Midbrain (tissue), 1 donor: ENCODE measurements at regions not wholly inside any gene's neighbourhood (a gene's known extent, or its start where the extent isn't known, plus 50 kb on each side); places are given as distances from the start of the nearest gene placed in this dataset.
"Not testable (repeated sequence)": the region's sequence is repeated elsewhere in the genome, so short reads cannot be mapped to it uniquely, and the experiment has no call there.

Experiments used
- DNase-seq: peaks from one replicate; lab custom pipeline; 2025; lab: John Stamatoyannopoulos, UW

DNA sequence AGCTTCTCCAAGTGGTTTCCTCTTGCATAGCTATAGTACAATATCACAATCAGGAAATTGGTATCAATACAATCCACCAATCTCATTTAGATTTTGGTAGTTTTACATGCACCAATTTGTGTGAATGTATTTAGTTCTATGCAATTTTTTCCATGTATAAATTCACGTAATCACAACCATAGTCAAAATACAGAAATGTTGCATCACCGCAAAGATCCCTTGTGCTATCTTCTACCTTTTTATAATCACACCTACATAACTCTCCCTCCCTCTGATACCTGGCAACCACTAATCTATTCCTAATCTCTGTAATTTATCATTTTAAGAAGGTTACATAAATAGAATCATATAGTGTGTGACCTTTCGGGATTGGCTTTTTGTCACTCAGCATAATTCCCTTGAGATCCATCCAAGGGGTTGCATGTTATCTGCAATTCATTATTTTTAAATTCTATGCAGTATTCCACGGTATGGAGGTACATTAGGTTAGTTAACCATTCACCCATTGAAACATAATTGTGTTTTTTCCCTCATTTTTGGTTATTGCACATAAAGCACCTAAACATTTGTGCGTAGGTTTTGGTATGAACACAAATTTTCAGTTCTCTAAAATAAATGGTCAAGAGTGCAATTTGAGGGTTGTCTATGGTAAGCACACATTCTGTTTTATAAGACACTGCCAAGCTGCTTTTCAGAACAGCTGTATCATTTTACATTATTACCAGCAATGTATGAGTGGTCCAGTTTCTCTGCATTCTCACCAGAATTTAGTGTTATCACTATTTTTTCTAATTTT lies 95.1 kb upstream of the SLC22A23 start:
- DNase-seq = no peak

DNA sequence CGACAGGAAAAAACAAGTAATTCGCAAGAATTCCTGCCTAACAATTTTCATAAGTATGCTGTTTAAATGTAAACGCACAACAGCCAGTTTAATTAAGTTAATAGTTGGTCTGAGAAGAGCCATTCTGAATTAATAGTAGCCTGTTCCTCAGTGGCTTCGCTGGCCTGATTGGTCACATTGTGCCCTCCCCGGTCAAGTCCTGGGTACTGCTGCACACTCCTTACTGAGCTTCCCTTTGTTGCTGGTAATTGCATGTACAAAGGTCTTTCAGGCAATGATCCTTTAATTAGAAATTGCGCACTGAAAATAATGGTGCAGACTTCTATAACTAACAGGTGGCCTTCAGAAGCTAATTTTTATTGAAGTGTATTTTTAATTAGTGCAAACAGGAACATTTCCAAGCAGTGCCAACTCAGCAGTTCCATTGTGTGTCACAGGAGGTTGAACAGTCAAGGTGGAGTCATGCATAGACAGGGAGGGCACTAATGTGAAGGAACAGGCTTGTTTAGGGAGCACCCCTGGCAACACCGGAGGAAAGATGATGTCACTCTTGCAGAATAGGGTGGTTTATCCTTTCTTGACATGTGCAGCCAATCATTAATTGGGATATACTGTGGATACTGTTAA lies 92.6 kb upstream of the SLC22A23 start:
- no peak for DNase-seq

DNA sequence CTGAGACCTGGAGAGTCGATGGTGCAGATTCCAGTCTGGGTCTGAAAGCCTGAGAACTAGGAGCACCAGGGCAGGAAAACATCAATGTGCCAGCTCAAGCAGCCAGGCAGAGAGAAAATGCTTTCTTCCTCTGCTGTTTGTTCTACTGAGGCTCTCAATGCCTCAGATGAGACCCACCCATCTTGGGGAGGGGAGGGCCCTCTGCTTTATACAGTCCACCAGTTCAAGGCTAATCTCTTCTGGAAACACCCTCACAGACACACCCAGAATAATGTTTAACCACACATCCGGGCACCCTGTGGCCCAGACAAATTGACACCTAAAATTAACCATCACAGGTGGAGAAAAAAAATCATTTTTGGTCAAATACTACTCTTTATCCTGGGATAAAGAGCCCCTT lies 89.3 kb upstream of the SLC22A23 start:
- DNase-seq = no peak

DNA sequence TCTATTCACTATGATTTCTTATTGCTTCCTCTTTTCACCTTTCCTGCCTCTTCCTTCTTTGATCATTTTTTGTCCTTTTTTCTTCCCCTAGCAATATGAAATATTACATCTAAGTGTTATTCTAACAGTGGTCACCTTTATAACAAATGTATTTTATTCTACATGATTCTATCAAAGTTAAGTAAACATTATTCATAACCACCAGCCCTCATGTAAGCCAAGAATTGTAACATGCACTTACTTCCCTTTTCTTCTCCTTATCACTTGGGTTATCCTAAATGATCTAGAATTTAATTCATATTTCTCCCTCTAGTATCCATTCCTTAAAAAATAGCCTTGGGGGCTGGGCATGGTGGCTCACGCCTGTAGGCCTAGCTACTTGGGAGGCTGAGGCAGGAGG lies 88.3 kb upstream of the SLC22A23 start:
- no peak for DNase-seq

DNA sequence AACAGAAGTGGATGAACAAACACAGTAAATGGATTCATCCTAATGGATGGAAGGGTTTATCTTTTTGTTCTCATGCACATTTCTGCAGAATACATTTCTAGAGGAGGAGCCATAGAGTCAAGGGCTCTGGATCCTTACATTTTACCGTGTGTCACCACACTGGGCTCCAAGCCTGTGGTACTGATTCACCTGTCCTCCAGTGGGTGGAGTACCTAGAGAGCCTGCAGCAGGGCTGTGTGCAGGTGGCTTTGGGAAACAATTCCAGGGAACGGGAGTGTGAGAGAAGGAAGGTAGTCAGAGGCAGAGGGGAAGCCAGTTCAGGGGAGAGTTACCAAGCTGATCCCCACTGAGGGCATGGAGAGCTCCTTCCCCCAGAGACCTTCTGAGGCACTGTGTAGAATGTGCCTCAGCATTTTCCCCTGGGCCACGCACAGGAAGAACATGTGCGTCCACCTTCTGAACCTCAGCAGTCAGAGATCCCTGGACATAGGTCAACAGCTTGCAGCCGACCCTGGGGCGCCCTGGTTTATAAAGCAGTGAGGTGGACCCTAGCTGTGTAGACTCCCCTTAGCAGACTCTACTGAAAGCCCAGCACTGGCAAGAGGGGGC lies 85.3 kb upstream of the SLC22A23 start:
- DNase-seq = no peak

DNA sequence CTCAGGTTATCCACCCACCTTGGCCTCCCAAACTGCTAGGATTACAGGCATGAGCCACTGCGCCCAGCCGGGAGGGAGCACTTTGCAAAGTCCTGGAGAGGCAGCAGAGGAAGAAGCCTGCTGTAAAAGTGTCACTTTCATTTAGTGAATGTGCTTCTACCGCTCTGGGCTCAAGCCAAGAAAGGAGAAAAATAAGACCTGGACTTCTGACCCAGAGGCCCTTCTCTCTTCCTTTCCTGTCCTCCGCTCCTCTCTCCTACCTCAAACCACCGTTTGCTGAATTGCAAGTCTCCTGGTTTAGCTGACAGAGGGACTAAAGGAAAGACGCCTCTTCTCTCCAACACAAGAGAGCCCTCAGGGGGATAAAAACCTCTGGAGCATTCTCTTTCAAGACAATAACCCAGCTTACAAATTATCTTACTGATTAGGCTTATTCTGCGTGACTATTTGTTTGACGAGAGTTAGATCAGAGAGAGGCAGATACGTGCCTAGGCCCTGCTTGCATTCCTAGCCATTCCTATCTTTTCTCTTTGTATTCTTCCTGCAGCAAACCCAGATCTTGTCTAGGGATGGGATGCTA lies 84.2 kb upstream of the SLC22A23 start:
- no peak for DNase-seq

DNA sequence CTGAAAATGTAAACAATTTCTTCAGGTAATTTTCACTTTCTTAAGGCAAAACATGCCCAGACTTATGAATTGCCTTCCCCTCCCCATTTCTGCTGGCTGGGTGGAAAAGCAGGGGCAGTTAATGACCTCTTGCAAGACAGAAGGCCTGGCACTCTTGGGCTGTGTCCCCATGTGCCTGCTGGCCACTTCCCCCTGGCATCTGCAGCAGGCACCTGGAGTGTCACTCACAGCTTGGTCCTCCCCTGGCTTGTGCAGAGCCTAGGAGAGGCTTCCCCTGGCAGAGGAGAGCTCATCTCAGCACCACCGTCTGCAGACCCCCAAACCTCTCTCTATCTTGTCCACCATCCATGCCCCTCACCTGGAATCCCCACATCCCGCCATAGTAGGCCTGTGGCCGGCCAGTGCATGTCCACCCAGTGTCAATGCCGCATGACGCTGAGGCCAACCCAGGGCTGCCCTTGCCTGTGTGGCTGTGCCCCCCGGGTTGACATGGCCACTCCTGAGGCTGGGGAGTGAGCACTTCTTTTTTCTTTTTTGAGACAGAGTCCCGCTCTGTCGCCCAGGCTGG lies 83.5 kb upstream of the SLC22A23 start:
- no peak for DNase-seq

DNA sequence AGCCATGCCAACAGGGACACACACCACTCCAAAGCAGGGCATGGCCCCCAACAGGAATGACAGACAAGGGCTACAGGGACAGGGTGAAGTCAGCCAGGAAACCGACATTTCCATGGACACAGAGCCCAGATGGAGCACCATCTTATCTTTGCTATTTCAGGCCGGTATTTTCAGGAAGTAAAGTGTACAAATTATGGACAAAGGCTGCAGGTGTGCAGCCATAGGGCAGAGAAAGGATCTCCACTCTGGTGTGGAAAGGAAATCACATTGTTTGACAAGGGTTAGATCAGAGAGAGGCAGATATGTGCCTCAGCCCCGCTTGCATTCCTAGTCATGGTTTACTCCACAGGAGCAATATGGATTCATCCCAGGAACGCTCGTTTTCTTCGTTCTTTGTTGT lies 81.7 kb upstream of the SLC22A23 start:
- DNase-seq = no peak

DNA sequence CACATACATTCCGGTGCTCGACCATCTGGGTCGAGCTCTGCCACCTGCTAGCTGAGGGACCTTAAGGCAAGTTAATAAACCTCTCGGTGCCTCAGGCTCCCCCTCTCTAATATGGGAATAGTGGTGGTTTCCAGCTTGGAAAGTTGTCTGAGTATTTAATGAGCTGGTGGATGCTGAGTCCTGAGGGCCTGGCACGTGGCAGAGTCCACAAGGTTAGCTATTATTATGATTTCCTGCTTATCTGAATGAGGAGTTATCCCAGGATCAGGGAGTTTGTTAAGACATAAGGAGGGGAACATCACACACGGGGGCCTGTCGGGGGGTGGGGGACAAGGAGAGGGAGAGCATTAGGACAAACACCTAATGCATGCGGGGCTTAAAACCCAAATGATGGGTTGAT lies 80.1 kb upstream of the SLC22A23 start:
- DNase-seq = no peak

DNA sequence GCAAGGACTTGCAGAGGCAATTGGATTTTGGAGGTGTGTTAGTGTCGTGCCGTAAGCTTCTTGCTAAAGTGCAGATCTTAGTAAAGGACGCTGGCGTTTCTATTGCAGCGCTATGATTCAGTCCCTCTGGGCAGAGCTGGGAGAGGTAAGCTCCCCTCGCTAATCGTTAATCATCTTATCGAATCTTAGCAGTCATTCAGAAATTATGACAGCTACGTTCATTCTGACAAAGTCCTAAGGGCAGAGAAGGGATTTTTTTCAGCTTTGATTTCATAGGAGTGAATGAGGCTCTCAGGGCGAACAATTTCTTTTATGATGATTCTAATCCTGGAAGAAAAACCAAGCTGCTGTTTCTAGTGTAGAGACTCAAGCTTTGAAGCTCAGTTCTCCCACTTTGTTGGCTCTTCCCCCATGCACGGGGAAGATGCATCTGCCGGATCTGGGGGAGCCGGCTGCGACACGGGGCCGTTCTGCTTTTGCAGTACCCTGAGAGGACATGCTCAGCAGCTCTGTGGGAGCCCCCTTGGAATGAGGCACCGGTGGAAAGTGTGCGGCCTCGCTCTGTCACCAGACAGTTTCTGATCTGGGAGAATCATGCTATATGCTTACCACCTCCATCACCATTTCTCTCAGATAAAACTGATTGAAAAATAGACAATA lies 79.1 kb upstream of the SLC22A23 start:
- no peak for DNase-seq

DNA sequence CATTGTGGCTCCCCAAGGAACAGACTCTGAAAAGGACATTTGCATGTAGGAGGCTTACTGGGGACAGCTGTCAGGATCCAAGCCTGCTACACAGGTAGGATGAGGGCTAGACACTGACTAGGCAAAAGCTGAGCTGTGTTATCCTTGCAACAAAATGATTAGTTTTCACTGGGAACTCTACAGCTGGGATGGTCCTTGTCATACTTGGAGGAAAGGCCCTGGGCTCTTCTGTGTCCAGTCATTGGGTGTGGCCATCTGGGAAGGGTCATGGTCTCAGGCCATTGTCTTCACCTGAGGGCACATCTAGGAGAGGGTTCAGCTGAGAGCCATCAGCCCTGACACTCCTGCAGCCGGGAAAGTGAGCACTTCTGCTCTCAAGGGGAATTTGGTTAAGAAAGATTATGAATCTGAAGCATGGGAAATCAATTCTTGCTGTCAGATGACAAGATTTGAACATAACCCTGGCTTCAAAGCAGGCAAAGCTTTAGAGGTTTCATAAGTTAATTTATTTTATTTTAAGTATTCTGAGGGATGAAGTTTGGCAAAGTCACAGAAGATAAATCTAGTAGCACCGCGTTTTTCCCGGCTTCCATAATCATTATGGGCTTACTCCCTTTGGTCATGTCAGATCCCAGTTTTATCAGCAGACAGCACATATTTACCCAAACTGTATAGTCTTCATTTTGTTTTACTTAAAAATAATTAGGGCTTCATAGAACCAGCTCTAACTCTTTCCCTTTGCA lies 78.4 kb upstream of the SLC22A23 start:
- DNase-seq = no peak

DNA sequence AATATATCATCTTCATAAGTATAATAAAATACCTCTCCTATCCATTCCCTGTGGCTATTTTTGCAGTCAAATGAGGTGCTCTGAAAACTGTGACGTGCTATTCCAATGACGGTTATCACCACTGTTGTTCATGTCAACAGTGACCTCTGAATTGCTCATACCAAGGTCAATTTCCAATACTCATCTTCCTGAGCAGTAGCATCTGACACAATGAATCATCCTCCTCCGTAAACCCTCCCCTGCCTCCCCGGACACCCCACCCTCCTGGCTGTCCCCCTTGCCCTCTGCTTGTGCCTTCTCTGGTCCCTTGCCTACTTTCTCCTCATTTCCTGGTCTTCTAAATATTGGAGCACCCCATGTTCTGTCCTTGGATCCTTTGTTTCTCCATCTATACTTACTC lies 77.7 kb upstream of the SLC22A23 start:
- DNase-seq = no peak

DNA sequence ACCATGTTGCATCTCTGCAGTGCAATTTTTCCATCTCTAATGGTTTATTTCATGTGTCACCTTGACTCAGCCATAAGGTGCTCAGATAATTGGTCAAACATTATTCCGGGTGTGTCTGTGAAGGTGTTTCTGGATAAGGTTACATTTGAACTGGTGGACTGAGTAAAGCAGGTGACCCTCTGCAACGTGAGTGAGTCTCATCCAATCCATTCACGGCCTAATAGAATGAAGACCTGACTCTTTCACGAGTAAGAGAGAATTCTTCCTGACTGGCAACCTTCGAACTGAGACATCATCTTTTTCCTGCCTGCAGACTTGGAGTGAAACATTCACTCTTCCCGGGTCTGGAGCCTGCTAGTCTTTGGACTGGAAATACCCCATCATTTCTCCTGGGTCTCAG lies 77.1 kb upstream of the SLC22A23 start:
- no peak for DNase-seq

DNA sequence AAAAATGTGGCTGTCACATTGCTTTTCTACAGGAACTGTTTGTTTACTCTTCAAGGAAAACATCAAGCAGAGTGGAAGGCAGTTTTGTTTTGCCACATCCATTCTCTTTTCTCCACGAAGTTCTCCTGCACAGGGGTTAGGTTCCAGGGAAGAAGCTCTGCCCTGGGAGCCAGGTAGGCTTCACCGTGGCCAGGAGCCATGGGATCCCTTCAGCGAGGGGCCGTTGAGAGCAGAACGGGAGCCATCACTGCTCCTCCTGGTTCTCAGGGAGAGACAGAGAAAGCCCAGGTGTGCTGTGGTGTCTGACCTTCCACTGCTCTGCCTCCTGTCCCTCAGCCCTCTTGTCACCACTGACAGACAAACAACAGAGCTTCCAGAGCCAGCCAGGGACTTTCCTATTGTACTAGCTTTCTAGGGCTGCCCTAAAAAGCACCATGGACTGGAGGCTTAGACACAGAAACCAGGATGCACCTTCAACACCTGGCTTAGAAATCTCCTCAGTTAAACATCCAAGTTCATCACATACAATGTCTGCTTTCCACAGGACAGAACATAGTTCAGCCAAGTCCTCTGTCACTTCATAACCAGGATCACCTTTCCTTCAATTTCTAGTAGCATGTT lies 75.6 kb upstream of the SLC22A23 start:
- no peak for DNase-seq

DNA sequence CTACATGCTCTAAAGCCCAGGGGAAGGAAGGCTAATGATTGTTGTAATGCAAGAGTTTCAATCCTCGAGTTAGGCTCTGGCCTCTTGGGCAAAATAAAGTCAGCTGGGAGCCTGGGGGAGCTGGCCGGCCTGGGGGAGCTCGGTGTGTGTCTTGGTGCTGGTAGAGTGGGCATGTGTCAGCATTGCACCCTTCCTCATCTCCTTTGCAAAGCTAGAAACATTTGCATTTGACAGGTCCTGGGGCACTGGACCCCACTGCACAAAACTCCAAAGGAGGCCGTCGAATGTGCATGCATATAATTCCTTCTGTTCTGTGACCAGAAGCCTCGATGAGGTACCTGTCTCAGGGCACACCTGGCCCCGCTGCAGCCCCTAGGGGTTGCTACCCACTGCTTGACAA lies 74.6 kb upstream of the SLC22A23 start:
- DNase-seq = no peak

DNA sequence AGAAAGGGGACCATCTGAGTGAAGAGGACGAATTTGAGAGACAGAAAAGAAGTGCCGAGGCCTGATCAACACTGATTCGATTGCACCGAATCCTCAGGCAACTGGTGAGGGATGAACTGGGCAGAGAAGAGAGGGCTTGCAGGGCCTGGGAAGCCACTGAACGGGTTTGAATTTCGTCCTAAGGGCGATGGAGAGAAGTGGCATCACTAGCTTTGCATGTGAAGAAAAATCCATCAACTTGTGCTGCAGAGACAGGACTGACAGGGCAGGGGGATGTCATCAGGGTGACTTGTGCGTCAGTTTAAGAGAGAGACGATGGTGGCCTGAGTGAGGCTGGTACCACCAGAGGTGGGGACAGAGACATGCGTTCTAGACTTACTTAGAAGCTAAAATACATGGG lies 73.7 kb upstream of the SLC22A23 start:
- no peak for DNase-seq

DNA sequence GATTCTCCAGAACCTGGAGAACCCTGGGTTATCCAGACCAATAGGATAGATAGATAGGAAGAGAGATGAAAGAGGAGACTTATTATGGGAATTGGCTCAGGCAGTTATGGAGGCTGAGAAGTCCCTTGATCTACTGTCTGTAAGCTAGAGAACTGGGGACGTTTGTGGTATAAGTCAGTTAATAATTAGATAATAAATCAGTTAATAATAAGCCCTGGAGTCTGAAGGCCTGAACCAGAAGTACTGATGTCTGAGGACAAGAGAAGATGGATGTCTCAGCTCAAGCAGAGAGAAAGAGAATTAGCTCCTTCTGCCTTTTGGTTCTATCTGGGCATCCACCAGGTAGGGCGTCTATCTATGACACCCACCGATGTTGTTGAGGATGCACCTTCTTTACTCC lies 72.9 kb upstream of the SLC22A23 start:
- DNase-seq = no peak

DNA sequence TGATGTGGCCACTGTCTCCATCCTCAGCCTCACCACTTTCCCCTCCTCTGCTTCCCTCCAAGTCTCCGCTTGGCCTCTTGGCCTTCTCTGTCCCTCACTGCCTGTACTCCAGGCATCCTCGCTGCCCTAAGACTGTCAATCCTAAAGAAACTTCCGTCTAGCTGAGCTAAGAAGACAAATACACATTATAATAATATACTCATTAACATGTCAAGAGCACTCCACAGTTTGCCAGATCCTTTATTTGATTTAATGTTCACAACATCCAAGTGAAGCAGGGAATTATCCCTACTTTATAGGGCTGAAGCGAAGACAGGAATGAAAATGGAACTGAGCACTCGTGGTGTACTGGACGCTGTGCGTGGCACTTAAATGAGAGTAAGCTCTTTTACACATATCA lies 72.4 kb upstream of the SLC22A23 start:
- DNase-seq = no peak

DNA sequence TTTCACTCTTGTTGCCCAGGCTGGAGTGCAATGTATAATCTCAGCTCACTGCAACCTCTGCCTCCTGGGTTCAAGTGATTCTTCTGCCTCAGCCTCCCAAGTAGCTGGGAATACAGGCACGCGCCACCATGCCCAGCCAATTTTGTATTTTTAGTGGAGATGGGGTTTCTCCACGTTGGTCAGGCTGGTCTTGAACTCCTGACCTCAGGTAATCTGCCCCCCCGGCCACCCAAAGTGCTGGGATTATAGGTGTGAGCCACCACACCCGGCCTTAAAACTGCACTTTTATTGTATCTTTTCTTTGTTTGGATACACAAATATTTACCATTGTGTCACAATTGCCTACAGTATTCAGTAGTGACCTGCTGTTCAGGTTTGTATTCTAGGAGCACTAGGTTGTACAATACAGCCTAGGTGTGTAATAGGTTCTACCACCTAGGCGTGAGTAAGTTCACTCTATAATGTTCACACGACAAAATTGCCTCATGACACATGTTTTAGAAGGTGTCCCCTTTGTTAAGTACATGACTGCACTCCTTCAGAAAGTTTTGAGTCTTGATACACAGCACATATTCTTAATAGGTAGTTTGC lies 71.3 kb upstream of the SLC22A23 start:
- DNase-seq = not testable (repeated sequence)

DNA sequence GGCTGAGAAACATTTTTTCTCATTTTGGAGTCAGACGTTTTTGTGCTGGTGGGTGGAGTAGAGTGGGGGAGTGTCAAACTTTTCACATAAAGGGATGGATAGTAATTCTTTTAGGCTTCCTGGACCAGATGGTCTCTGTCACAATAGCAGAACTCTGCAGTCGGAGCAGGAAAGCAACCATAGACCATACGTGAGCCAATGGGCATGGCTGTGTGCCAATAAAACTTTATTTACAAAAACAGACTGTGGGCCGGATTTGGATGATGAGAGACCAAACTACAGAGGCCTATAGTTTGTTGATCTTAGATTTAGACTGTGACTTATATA lies 70.8 kb upstream of the SLC22A23 start:
- no peak for DNase-seq
